Amygdala (tissue), 56 donors: ENCODE measurements at regions not wholly inside any gene's neighbourhood (a gene's known extent, or its start where the extent isn't known, plus 50 kb on each side); places are given as distances from the start of the nearest gene placed in this dataset.
"Not testable (repeated sequence)": the region's sequence is repeated elsewhere in the genome, so short reads cannot be mapped to it uniquely, and the experiment has no call there.

ENCODE experiments used
- DNase-seq, 56 donors: peaks; one replicate each; lab custom pipeline; 2025; lab: John Stamatoyannopoulos, UW

- DNase-seq: no peak
Measured at GRCh38 chr15:62853841-62854225, 188.7 kb upstream of the TPM1 start.

GRCh38 chr15:62854420-62855084, 188.0 kb upstream of the TPM1 start:
- DNase-seq: no peak

- no peak for DNase-seq
Measured at GRCh38 chr15:62855085-62855476, 187.5 kb upstream of the TPM1 start.

- no peak for DNase-seq
Measured at GRCh38 chr15:62856466-62857246, 185.9 kb upstream of the TPM1 start.

GRCh38 chr15:62857411-62857853, 185.1 kb upstream of the TPM1 start:
- no peak for DNase-seq

GRCh38 chr15:62858343-62858742, 184.2 kb upstream of the TPM1 start:
- DNase-seq: no peak

GRCh38 chr15:62862717-62863116, 179.8 kb upstream of the TPM1 start:
- DNase-seq: no peak

GRCh38 chr15:62866366-62866765, 176.2 kb upstream of the TPM1 start:
- no peak for DNase-seq

GRCh38 chr15:62867844-62868243, 174.7 kb upstream of the TPM1 start:
- no peak for DNase-seq

- no peak for DNase-seq
Measured at GRCh38 chr15:62868507-62868906, 174.0 kb upstream of the TPM1 start.

GRCh38 chr15:62869116-62869515, 173.4 kb upstream of the TPM1 start:
- no peak for DNase-seq

GRCh38 chr15:62870216-62870615, 172.3 kb upstream of the TPM1 start:
- no peak for DNase-seq

GRCh38 chr15:62870701-62871100, 171.8 kb upstream of the TPM1 start:
- not testable (repeated sequence) for DNase-seq

- DNase-seq: no peak
Measured at GRCh38 chr15:62873203-62873602, 169.3 kb upstream of the TPM1 start.

GRCh38 chr15:62874064-62874463, 168.5 kb upstream of the TPM1 start:
- DNase-seq: no peak

GRCh38 chr15:62874959-62875625, 167.5 kb upstream of the TPM1 start:
- DNase-seq: no peak

- no peak for DNase-seq
Measured at GRCh38 chr15:62875626-62876021, 166.9 kb upstream of the TPM1 start.

- DNase-seq: no peak
Measured at GRCh38 chr15:62877276-62877857, 165.2 kb upstream of the TPM1 start.

- no peak for DNase-seq
Measured at GRCh38 chr15:62878070-62878469, 164.5 kb upstream of the TPM1 start.

- DNase-seq: peak in 2 of 56 donors; percentile 1 to 4
Measured at GRCh38 chr15:62879770-62880169, 162.8 kb upstream of the TPM1 start.

- peak in 1 of 56 donors; percentile 1 for DNase-seq
Measured at GRCh38 chr15:62880278-62880677, 162.3 kb upstream of the TPM1 start.
